WTC11 (cell line): ENCODE measurements at regions not wholly inside any gene's neighbourhood (a gene's known extent, or its start where the extent isn't known, plus 50 kb on each side); places are given as distances from the start of the nearest gene placed in this dataset.

Experiments used
- ATAC-seq: fragments of 200-7000 bp; cut with Tn5 transposase; 2 replicates; pipeline ENCODE4 v1.10.0; 2021; ENCODE audit warnings: mild to moderate bottlenecking, moderate library complexity
- CTCF ChIA-PET: fragments of 300-600 bp; sonication (Branson Sonifier 250); formaldehyde crosslinking; loops from one replicate; lab custom pipeline; 2021; ENCODE audit warnings: antibody characterized with exemption; lab: Charles Lee
- POLR2A ChIA-PET: fragments of 350-600 bp; sonication (Branson Sonifier 250); formaldehyde crosslinking; loops from one replicate; lab custom pipeline; 2021; ENCODE audit warnings: antibody characterized with exemption; lab: Charles Lee
- DNase-seq: peaks from one replicate; pipeline ENCODE4 v3.0.0; 2021; ENCODE audit warnings: low spot score
- H3K27ac Mint-ChIP-seq: 2 replicates; pipeline ENCODE4 v1.8.0; 2021; ENCODE audit warnings: mixed read lengths
- H3K27me3 Mint-ChIP-seq: 2 replicates; pipeline ENCODE4 v1.8.0; 2021; ENCODE audit warnings: low read depth, mild to moderate bottlenecking, moderate library complexity, mixed read lengths
- H3K36me3 Mint-ChIP-seq: 2 replicates; pipeline ENCODE4 v1.8.0; 2021; ENCODE audit warnings: mixed read lengths
- H3K4me1 Mint-ChIP-seq: 2 replicates; pipeline ENCODE4 v1.8.0; 2022; ENCODE audit warnings: mixed read lengths
- H3K4me3 Mint-ChIP-seq: 2 replicates; pipeline ENCODE4 v1.8.0; 2021; ENCODE audit warnings: mild to moderate bottlenecking, moderate library complexity, mixed read lengths
- H3K9me3 Mint-ChIP-seq: 2 replicates; pipeline ENCODE4 v1.8.0; 2021; ENCODE audit warnings: mixed read lengths
- CREB1 ChIP-seq: sonication (generic); formaldehyde crosslinking; IDR thresholded peaks from 2 replicates; pipeline ENCODE4 v1.8.0; 2023; ENCODE audit warnings: mild to moderate bottlenecking, missing genetic modification reagents
- CREM ChIP-seq: sonication (generic); formaldehyde crosslinking; IDR thresholded peaks from 2 replicates; pipeline ENCODE4 v1.8.1; 2022; ENCODE audit warnings: mild to moderate bottlenecking, missing genetic modification reagents, moderate library complexity
- ELF4 ChIP-seq: sonication (generic); formaldehyde crosslinking; IDR thresholded peaks from 2 replicates; pipeline ENCODE4 v1.8.1; 2022; ENCODE audit warnings: low read depth, mild to moderate bottlenecking, moderate library complexity, missing genetic modification reagents
- JAZF1 ChIP-seq: fragments of 250-450 bp; sonication (Bioruptor Pico); IDR thresholded peaks from 2 replicates; pipeline ENCODE4 v1.9.0; 2021; ENCODE audit warnings: moderate library complexity, mild to moderate bottlenecking, inconsistent platforms
- MYBL2 ChIP-seq: sonication (generic); formaldehyde crosslinking; IDR thresholded peaks from 2 replicates; pipeline ENCODE4 v1.8.1; 2023; ENCODE audit warnings: mild to moderate bottlenecking, moderate library complexity, missing genetic modification reagents
- NFE2L1 ChIP-seq: sonication (generic); formaldehyde crosslinking; IDR thresholded peaks from 2 replicates; pipeline ENCODE4 v1.8.1; 2023; ENCODE audit warnings: missing genetic modification reagents
- SMAD3 ChIP-seq: sonication (generic); formaldehyde crosslinking; IDR thresholded peaks from 2 replicates; pipeline ENCODE4 v1.8.0; 2022; ENCODE audit warnings: missing genetic modification reagents, mild to moderate bottlenecking, borderline replicate concordance
- SMAD4 ChIP-seq: sonication (generic); formaldehyde crosslinking; IDR thresholded peaks from 2 replicates; pipeline ENCODE4 v1.8.0; 2022; ENCODE audit warnings: mild to moderate bottlenecking, missing genetic modification reagents
- TEAD1 ChIP-seq: sonication (generic); formaldehyde crosslinking; IDR thresholded peaks from 2 replicates; pipeline ENCODE4 v1.8.0; 2022; ENCODE audit warnings: mild to moderate bottlenecking, missing genetic modification reagents
- ZBTB21 ChIP-seq: sonication (generic); formaldehyde crosslinking; IDR thresholded peaks from 2 replicates; pipeline ENCODE4 v1.8.1; 2023; ENCODE audit warnings: mild to moderate bottlenecking, missing genetic modification reagents, borderline replicate concordance
- ZNF138 ChIP-seq: sonication (generic); formaldehyde crosslinking; conservative IDR thresholded peaks from 2 replicates; pipeline ENCODE4 v1.8.1; 2022; ENCODE audit warnings: mild to moderate bottlenecking, moderate library complexity, missing genetic modification reagents
- ZNF263 ChIP-seq: sonication (generic); formaldehyde crosslinking; IDR thresholded peaks from 2 replicates; pipeline ENCODE4 v1.8.1; 2022; ENCODE audit warnings: low read depth, mild to moderate bottlenecking, moderate library complexity, missing genetic modification reagents
- ZNF396 ChIP-seq: fragments of 250-450 bp; sonication (Bioruptor Pico); IDR thresholded peaks from 2 replicates; pipeline ENCODE4 v1.8.0; 2021; ENCODE audit warnings: mild to moderate bottlenecking, moderate library complexity, borderline replicate concordance
- ZNF423 ChIP-seq: fragments of 250-450 bp; sonication (Bioruptor Pico); IDR thresholded peaks from 2 replicates; pipeline ENCODE4 v2.1.2; 2022; ENCODE audit warnings: mild to moderate bottlenecking, moderate library complexity
- ZNF671 ChIP-seq: fragments of 250-450 bp; sonication (Bioruptor Pico); IDR thresholded peaks from 2 replicates; pipeline ENCODE4 v1.8.0; 2021; ENCODE audit warnings: mild to moderate bottlenecking
- TF ChIP-seq, protein P1 (sequence below): sonication (generic); formaldehyde crosslinking; conservative IDR thresholded peaks from 2 replicates; pipeline ENCODE4 v1.8.1; 2022; ENCODE audit warnings: mild to moderate bottlenecking, missing genetic modification reagents
- TF ChIP-seq, protein P2 (sequence below): sonication (generic); formaldehyde crosslinking; IDR thresholded peaks from 2 replicates; pipeline ENCODE4 v1.8.1; 2023; ENCODE audit warnings: mild to moderate bottlenecking, missing genetic modification reagents
- TF ChIP-seq, protein P3 (sequence below): sonication (generic); formaldehyde crosslinking; conservative IDR thresholded peaks from 2 replicates; pipeline ENCODE4 v1.8.1; 2023; ENCODE audit warnings: mild to moderate bottlenecking, low read depth, missing genetic modification reagents, moderate library complexity
- TF ChIP-seq, protein P4 (sequence below): sonication (generic); formaldehyde crosslinking; IDR thresholded peaks from 2 replicates; pipeline ENCODE4 v1.8.0; 2022; ENCODE audit warnings: mild to moderate bottlenecking, missing genetic modification reagents
- TF ChIP-seq, protein P5 (sequence below): sonication (generic); formaldehyde crosslinking; IDR thresholded peaks from 2 replicates; pipeline ENCODE4 v1.8.1; 2023; ENCODE audit warnings: mild to moderate bottlenecking, missing genetic modification reagents, moderate library complexity
- TF ChIP-seq, protein P6 (sequence below): sonication (generic); formaldehyde crosslinking; IDR thresholded peaks from 2 replicates; pipeline ENCODE4 v1.8.0; 2022; ENCODE audit warnings: mild to moderate bottlenecking, missing genetic modification reagents
- TF ChIP-seq, protein P7 (sequence below): sonication (generic); formaldehyde crosslinking; IDR thresholded peaks from 2 replicates; pipeline ENCODE4 v1.8.1; 2023; ENCODE audit warnings: mild to moderate bottlenecking, moderate library complexity, missing genetic modification reagents

DNA sequence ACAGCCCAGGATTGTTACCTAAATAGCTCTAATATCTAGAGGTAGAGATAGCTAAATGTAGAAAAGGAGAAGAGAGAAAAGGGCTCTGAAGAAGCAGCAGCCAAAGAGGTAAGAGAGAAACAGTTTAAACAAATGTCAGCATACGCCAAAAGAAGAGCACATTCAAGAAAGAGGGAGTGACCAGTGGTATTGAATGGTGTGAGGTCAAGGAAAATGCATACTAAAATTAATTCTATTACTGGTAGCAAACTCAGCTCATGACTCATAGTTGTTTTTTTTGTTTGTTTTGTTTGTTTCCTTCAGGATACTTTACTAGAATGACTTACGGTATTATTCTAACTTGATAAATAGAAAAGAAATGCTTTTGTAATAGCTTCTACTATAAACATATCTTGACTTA, 86.5 kb upstream of the FXR1 start:
- ATAC-seq: no peak
- TF ChIP-seq ZNF396 (no peak), TEAD1 (CRISPR knock-in tag) (no peak), CREB1 (no peak), MYBL2 (CRISPR knock-in tag) (no peak), JAZF1 (CRISPR knock-in tag) (no peak), CREM (no peak), ZBTB21 (CRISPR knock-in tag) (no peak), ELF4 (CRISPR knock-in tag) (no peak), ZNF671 (CRISPR knock-in tag) (no peak), ZNF138 (CRISPR knock-in tag) (no peak), NFE2L1 (CRISPR knock-in tag) (no peak), ZNF263 (CRISPR knock-in tag) (no peak), ZNF423 (CRISPR knock-in tag) (no peak), SMAD3 (CRISPR knock-in tag) (no peak)
- TF ChIP-seq, protein P1, sequence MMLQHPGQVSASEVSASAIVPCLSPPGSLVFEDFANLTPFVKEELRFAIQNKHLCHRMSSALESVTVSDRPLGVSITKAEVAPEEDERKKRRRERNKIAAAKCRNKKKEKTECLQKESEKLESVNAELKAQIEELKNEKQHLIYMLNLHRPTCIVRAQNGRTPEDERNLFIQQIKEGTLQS: no peak
- TF ChIP-seq, protein P2, sequence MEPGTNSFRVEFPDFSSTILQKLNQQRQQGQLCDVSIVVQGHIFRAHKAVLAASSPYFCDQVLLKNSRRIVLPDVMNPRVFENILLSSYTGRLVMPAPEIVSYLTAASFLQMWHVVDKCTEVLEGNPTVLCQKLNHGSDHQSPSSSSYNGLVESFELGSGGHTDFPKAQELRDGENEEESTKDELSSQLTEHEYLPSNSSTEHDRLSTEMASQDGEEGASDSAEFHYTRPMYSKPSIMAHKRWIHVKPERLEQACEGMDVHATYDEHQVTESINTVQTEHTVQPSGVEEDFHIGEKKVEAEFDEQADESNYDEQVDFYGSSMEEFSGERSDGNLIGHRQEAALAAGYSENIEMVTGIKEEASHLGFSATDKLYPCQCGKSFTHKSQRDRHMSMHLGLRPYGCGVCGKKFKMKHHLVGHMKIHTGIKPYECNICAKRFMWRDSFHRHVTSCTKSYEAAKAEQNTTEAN: no peak
- TF ChIP-seq, protein P3, sequence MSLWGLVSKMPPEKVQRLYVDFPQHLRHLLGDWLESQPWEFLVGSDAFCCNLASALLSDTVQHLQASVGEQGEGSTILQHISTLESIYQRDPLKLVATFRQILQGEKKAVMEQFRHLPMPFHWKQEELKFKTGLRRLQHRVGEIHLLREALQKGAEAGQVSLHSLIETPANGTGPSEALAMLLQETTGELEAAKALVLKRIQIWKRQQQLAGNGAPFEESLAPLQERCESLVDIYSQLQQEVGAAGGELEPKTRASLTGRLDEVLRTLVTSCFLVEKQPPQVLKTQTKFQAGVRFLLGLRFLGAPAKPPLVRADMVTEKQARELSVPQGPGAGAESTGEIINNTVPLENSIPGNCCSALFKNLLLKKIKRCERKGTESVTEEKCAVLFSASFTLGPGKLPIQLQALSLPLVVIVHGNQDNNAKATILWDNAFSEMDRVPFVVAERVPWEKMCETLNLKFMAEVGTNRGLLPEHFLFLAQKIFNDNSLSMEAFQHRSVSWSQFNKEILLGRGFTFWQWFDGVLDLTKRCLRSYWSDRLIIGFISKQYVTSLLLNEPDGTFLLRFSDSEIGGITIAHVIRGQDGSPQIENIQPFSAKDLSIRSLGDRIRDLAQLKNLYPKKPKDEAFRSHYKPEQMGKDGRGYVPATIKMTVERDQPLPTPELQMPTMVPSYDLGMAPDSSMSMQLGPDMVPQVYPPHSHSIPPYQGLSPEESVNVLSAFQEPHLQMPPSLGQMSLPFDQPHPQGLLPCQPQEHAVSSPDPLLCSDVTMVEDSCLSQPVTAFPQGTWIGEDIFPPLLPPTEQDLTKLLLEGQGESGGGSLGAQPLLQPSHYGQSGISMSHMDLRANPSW (CRISPR knock-in tag): no peak
- TF ChIP-seq, protein P4, sequence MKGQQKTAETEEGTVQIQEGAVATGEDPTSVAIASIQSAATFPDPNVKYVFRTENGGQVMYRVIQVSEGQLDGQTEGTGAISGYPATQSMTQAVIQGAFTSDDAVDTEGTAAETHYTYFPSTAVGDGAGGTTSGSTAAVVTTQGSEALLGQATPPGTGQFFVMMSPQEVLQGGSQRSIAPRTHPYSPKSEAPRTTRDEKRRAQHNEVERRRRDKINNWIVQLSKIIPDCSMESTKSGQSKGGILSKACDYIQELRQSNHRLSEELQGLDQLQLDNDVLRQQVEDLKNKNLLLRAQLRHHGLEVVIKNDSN (CRISPR knock-in tag): no peak
- TF ChIP-seq, protein P5, sequence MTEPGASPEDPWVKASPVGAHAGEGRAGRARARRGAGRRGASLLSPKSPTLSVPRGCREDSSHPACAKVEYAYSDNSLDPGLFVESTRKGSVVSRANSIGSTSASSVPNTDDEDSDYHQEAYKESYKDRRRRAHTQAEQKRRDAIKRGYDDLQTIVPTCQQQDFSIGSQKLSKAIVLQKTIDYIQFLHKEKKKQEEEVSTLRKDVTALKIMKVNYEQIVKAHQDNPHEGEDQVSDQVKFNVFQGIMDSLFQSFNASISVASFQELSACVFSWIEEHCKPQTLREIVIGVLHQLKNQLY (CRISPR knock-in tag): no peak
- TF ChIP-seq, protein P6, sequence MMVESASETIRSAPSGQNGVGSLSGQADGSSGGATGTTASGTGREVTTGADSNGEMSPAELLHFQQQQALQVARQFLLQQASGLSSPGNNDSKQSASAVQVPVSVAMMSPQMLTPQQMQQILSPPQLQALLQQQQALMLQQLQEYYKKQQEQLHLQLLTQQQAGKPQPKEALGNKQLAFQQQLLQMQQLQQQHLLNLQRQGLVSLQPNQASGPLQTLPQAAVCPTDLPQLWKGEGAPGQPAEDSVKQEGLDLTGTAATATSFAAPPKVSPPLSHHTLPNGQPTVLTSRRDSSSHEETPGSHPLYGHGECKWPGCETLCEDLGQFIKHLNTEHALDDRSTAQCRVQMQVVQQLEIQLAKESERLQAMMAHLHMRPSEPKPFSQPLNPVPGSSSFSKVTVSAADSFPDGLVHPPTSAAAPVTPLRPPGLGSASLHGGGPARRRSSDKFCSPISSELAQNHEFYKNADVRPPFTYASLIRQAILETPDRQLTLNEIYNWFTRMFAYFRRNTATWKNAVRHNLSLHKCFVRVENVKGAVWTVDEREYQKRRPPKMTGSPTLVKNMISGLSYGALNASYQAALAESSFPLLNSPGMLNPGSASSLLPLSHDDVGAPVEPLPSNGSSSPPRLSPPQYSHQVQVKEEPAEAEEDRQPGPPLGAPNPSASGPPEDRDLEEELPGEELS (CRISPR knock-in tag): no peak
- Mint-ChIP-seq H3K9me3 (no peaks in the 10 kb centered on the region), H3K27me3 (no peaks in the 10 kb centered on the region), H3K4me3 (no peak overlapping the region), H3K36me3 (no peaks in the 10 kb centered on the region), H3K4me1 (no peaks in the 10 kb centered on the region), H3K27ac (no peak overlapping the region)
- ChIA-PET POLR2A (no interaction called here), CTCF (no interaction called here)
- no peak for DNase-seq

DNA sequence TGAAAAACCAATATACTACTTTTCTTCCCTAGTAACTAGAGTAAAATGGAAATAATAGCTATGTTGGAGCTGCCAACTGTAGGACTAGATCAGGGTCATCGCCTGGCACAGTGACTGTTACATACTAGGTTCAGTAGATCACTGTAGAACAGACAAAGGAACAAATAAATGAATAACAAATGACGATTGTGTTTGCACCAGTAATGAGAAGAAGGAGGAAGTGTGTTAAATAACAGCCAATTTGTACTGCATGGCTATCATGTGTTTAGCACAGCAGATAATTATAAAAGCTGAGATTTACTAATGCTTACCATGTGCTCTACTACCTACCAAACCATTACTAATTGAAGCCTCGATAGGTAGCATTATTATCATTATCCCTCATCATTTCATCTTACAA, 85.3 kb upstream of the FXR1 start:
- no peak overlapping the region for H3K4me3 Mint-ChIP-seq

More for the DNA sequence above, 85.3 kb upstream of the FXR1 start:
- no peak overlapping the region for H3K27ac Mint-ChIP-seq
- DNase-seq (no peak), ATAC-seq (no peak)
- TF ChIP-seq SMAD4: no peak
- TF ChIP-seq, protein P7, sequence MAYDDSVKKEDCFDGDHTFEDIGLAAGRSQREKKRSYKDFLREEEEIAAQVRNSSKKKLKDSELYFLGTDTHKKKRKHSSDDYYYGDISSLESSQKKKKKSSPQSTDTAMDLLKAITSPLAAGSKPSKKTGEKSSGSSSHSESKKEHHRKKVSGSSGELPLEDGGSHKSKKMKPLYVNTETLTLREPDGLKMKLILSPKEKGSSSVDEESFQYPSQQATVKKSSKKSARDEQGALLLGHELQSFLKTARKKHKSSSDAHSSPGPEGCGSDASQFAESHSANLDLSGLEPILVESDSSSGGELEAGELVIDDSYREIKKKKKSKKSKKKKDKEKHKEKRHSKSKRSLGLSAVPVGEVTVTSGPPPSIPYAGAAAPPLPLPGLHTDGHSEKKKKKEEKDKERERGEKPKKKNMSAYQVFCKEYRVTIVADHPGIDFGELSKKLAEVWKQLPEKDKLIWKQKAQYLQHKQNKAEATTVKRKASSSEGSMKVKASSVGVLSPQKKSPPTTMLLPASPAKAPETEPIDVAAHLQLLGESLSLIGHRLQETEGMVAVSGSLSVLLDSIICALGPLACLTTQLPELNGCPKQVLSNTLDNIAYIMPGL (CRISPR knock-in tag): no peak
- H3K27me3 Mint-ChIP-seq: no peaks in the 10 kb centered on the region
- ChIA-PET CTCF (no interaction called here), POLR2A (no interaction called here)
- no peaks in the 10 kb centered on the region for H3K36me3 Mint-ChIP-seq
- H3K4me1 Mint-ChIP-seq: no peaks in the 10 kb centered on the region
- no peaks in the 10 kb centered on the region for H3K9me3 Mint-ChIP-seq
